H7 (cell line): ENCODE measurements at regions not wholly inside any gene's neighbourhood (a gene's known extent, or its start where the extent isn't known, plus 50 kb on each side); places are given as distances from the start of the nearest gene placed in this dataset.

Source experiments
- DNase-seq: peaks from one replicate; pipeline ENCODE4 v3.0.0; 2012
- H3K27me3 ChIP-seq: 2 replicates; pipeline ENCODE4 v1.6.0; 2011; ENCODE audit warnings: mild to moderate bottlenecking, low read length; ENCODE audit not compliant: control insufficient read depth, insufficient read depth
- H3K36me3 ChIP-seq: replicated peaks from 2 replicates; pipeline ENCODE4 v1.5.1; 2011; ENCODE audit warnings: low read length; ENCODE audit not compliant: control insufficient read depth, insufficient read depth
- H3K4me3 ChIP-seq: 2 replicates; pipeline ENCODE4 v1.5.1; 2011; ENCODE audit warnings: low read depth, mild to moderate bottlenecking, control low read depth, low read length, moderate library complexity; ENCODE audit not compliant: insufficient read depth

DNA sequence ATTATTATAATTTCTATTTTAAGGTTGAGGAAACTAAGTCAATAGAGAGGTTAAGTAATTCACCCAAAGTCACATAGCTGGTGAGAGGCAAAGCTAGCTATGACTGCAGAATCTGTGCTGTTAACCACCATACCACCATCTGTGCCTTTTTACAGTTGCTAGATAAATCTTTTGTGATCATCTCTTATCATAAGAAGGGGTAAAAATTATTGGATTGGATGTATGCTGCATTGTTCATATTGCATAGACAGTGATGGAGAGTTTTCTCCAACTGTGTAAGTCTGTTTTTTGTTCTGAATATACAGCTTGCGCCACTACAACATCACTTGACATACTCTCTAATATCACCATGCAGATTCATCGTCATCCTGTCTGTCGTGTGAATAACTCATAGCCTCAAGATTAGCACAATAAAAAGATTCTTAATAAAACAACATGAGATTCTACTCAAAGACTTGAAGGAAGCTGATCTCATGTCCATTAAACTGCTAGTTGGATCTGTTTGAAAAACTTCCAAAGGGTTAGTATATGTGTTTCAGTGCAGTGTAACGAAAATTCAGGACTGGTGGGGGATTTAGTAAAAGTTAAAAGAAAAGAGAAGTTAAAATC, 495.9 kb downstream of the SPRY1 start:
- no peak for DNase-seq
- Histone ChIP-seq H3K36me3 (no peaks in the 10 kb centered on the region), H3K4me3 (no peak overlapping the region), H3K27me3 (no peaks in the 10 kb centered on the region)

DNA sequence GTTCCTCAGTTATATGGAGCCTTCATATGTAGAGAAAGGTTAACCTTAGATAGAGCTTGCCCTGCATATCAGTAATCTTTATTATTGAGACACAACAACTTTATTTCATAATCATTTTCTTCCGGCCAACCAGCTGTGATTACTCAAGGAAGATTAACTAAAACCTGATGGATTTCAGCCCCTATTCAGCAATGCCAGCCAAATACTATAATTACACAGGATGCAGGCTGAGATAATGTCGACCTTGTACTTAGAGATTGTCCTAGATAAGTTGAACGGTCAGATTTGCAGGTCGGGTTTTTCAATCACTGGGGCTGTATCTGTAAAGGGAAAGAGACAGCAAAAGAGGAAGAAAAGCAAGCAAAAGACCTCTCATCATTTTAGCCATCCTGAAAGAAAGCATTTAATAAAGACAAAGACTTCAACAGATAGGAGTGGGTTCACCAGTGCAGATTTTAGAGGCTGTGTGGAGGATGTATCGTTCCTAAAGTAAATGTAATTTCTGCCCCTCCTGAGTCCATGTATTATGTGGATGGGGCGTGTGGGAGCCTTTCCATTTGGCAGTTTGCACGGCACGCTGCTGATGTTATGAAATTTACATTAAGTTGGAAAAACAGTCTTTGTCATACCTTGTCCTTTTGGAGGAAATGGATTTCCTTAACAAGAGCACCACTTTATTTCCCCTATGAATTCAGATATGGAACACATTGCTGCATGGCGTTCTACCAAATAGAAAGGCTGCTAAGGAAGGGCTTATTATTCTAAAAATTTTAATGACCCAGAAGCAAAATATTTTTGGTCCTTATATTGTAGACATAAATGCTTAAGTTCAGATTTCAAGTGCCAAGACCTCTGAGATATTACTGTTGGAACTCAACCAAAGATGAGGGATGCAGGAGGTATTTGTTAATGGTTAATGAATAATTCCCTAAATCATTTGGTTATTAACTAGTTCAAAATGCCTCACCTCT, 496.7 kb downstream of the SPRY1 start:
- Histone ChIP-seq H3K36me3 (no peaks in the 10 kb centered on the region), H3K27me3 (no peaks in the 10 kb centered on the region), H3K4me3 (no peak overlapping the region)
- no peak for DNase-seq

DNA sequence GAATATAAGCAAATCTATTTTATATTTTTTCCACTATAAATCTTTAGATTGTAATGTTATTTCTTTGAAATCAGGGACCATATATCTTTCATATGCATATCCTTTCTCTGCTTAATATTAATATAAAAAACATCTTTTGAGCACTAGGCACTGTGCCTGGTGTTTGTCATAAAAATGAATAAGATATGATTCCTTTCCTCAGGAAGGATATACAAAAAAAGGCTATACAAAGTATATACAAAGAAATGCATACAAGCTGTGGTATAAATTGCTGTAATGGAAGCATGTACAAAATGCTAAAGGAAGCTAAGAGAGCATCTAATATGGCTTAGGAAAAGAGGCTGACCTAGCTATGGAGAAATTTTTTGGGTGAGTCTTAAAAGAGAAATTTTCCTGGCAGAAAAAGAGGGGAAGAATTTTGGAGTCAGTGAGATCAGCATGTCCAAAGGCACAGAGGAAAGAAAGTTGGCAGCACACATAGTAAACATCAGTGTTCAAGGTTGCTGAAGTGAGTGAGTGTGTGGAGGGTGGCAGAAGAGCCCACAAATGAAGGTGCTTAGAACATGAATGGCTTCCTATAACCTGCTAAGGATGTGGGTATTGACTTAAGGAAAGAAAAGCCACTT, 500.0 kb downstream of the SPRY1 start:
- Histone ChIP-seq H3K4me3 (no peak overlapping the region), H3K27me3 (no peaks in the 10 kb centered on the region), H3K36me3 (no peaks in the 10 kb centered on the region)
- DNase-seq: no peak

DNA sequence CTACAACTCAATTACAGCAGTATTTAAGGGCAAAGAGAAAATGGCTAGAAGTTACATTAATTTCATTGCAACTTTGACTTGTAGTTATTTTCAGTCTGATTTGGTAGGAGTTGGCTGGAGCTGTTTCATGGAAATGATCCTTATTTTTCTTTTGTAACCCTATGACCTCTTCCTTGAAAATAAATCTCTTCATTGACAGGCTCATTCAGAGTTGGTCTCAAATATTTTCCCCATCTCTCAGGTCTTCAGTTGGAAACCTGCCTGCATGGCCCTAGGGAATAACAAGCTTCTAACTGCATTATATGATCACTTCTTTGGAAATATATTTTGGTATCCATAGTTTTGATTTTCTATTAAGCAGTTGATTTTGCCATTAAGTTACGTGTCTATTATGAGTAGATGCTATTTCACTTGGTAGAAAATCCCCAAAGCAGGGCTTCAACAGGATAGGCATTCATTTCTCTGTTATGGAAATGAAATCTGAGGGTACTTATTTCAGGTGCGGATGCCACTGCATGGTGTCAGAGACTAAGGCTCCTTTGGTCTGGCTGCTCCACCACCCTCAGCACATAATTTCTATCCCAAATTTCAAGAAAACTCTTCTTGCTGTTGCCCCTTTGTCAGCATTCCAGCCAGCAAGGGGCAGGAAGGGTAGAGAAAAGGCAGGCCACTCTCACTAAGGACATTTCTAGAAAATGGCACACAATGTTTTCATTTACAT, 502.5 kb downstream of the SPRY1 start:
- peak; percentile 7 for DNase-seq
- Histone ChIP-seq H3K27me3 (no peaks in the 10 kb centered on the region), H3K36me3 (no peaks in the 10 kb centered on the region), H3K4me3 (no peak overlapping the region)

DNA sequence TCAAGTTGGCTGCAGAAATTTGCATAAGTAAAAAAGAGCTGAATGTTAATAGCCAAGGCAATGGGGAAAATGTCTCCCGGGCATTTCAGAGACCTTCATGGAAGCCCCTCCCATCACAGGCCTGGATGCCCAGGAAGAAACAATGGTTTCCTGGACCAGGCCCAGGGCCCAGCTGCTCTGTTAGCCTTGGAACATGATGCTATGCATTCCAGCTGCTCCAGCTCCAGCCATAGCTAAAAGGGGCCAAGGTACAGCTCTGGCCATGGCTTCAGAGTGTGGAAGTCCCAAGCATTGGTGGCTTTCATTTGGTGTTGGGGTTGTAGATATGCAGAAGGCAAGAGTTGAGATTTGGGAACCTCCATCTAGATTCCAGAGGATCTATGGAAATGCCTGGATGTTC, 508.3 kb downstream of the SPRY1 start:
- Histone ChIP-seq H3K36me3 (no peaks in the 10 kb centered on the region), H3K4me3 (no peak overlapping the region)
- DNase-seq: no peak

DNA sequence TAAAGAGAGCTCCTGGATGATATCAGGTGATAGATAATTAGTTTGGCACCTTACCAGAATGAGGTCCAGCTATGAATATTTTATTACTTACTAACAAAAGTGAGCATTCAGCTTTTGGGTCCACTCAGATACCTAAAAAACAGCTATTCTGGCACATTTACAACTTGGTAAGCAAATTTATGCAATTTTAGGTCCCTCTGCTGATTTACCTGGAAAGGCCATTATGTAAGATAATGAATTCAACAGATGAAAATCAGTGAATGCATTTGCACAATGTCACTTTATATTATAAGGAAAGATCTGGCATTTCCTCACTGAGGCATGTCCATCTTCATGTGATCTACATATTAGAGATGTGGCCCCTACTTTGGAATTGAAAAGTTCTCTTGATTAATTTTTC, 517.0 kb downstream of the SPRY1 start:
- Histone ChIP-seq H3K27me3 (no peaks in the 10 kb centered on the region), H3K36me3 (no peaks in the 10 kb centered on the region), H3K4me3 (no peak overlapping the region)
- DNase-seq: no peak

More for the DNA sequence above, 508.3 kb downstream of the SPRY1 start:
- H3K27me3 ChIP-seq: no peaks in the 10 kb centered on the region

DNA sequence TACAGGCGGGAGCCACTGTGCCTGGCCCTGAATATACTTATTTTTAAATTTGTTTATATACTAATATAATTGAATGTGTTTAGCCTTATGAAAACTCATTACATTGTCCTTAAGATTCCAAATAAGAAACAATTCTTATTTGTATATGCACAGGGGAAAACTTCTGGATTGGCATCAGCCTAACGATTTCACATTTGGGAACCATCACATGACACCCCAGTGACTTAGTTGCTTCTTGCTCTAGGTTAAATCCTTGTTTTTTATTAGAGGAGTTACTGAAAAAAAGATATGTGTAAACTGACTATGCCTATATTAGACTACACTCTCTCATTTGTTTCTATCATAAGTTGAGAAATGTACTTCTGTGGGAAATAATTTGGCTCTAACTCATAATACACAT, 520.2 kb downstream of the SPRY1 start:
- H3K4me3 ChIP-seq: no peak overlapping the region

DNA sequence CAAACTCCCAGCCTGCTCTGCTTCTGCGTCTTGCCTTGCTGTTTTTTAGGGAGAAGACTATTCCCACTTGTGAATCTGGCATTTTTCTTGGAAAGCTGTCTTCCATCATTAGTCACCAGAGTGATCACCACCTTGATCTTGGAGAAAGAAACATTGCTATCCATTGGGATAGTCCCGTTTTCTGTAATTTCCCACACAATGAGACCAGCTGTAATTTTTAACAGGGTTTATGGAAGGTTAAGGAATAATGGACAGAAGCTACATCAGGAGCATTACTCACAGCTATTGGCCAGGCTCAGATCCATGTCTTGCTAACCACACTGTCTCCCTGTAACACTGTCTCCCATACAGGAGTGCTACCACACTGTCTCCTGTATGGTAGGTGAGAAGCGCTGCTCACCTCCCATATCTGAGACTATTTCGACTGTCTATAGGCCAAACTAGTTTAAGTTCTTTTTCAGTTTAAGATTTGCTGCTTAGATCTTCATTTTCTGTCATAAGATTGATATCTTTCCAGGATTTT, 523.0 kb downstream of the SPRY1 start:
- Histone ChIP-seq H3K36me3 (no peaks in the 10 kb centered on the region), H3K4me3 (no peak overlapping the region), H3K27me3 (no peaks in the 10 kb centered on the region)
- DNase-seq: no peak

More for the DNA sequence above, 520.2 kb downstream of the SPRY1 start:
- H3K27me3 ChIP-seq: no peaks in the 10 kb centered on the region
- no peaks in the 10 kb centered on the region for H3K36me3 ChIP-seq
- DNase-seq: no peak

DNA sequence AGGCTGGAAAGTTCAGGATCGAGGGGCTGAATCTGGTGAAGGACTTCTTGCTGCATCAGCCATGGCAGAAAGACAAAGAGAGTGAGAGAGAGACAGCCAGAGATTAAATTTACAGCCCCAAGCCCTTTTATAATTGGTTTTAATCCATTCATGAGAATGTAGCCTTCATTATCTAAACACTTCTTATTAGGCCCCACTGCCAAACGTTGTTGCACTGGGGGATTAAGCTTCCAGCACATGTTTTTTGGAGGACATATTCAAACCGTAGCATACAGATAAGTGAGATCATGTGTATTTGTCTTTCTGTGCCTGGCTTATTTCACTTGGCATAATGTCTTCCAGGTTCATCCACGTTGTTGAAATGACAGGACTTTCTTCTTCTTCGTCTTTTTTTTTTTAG, 524.7 kb downstream of the SPRY1 start:
- H3K27me3 ChIP-seq: no peaks in the 10 kb centered on the region

DNA sequence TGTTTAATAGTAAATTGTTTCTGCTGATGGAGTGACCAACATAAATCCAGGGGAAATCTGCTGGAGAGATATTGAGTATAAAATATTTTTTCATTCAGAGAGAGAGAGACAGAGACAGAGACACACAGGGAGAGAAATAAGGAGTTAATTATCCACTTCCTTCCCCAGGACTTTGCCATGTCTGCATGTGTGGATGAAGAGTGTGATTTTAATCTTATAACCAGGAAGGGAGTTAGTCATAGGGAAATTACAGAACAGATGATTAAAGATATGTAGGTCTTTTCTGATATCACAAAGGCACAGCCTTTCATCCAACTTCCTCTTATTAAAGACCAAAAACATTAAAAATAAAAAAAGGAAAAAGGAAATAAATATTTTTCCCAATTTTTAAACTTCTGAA, 526.3 kb downstream of the SPRY1 start:
- H3K27me3 ChIP-seq: no peaks in the 10 kb centered on the region
- no peak overlapping the region for H3K4me3 ChIP-seq
- no peaks in the 10 kb centered on the region for H3K36me3 ChIP-seq
- no peak for DNase-seq

More for the DNA sequence above, 524.7 kb downstream of the SPRY1 start:
- DNase-seq: no peak
- Histone ChIP-seq H3K4me3 (no peak overlapping the region), H3K36me3 (no peaks in the 10 kb centered on the region)

DNA sequence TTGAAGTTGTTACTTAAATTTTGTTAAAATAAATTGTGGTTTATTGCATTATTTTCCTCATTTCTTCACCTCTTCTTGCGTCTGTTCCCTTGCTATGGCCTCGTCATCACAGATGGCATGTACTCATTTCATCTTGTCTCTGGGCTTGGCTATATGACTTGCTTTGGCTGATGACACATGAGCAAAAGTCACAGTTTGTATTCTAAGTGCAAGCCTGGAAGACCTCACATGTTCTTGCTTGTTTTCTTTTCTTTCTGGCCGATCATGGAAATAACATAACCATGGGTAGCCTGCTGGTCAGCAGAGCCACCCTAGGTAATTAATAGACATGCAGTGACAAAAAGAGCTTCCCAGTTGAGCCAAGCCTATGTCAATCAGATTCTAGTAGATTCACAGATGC, 527.9 kb downstream of the SPRY1 start:
- H3K36me3 ChIP-seq: no peaks in the 10 kb centered on the region
- no peak for DNase-seq
- H3K27me3 ChIP-seq: no peaks in the 10 kb centered on the region
- H3K4me3 ChIP-seq: no peak overlapping the region

DNA sequence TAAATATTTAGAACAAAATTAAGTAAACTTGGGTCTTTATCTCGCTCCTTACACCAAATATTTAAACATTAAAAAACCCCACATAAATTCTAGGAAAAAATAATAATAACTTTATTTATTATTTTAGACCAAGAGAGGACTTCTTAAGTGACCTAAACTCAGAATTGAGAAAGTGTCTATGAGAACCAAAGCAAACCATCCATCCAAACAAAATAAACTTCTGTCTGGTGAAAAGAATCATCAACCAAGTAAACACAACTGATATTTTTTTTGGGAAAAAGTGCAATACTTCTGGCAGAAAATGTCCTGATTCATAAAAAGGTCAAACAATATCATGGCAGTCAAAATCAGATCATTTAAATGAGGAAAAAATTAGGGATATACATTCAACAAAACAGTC, 533.0 kb downstream of the SPRY1 start:
- no peak for DNase-seq
- Histone ChIP-seq H3K27me3 (no peaks in the 10 kb centered on the region), H3K36me3 (no peaks in the 10 kb centered on the region), H3K4me3 (no peak overlapping the region)

DNA sequence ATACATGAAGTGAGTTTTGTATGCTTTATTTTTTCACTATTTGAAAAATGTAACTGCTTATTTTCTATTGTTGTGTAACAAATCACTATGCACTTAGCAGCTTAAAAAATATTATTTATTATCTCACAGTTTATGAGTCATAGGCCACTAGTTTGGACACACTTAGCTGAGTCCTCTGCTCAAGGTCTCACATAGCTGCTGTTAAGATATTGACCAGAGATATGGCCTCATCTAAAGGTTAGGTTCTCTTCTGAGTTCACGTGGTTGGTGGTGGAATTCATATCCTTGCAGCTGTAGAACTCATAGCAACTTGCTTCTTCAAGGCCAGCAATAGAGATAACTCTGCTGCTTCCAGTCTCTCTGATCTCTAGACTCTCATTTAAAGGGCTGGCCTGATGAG, 534.4 kb downstream of the SPRY1 start:
- DNase-seq: no peak
- Histone ChIP-seq H3K4me3 (no peak overlapping the region), H3K36me3 (no peaks in the 10 kb centered on the region), H3K27me3 (no peaks in the 10 kb centered on the region)

DNA sequence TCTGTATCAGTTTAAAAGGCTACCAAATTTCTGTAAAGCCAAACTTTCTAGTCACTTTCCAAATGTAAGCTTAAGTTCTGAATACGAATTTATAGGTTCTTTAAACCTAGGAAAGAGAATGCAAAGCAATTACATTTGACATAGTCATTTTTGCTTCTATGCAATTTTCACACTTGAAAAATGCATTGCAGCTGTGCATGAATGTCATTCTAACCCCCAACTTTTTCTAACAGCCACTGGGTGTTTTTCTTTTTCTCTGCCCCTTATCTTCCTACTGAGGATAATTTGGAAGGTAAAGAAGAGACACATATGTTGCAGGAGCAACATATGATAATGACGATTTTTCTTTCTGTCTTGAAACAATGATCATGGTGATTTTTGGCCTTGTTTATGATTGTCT, 537.5 kb downstream of the SPRY1 start:
- no peak overlapping the region for H3K4me3 ChIP-seq
- H3K27me3 ChIP-seq: no peaks in the 10 kb centered on the region
- no peaks in the 10 kb centered on the region for H3K36me3 ChIP-seq
- no peak for DNase-seq
